IMR-90 (cell line): ENCODE measurements at regions not wholly inside any gene's neighbourhood (a gene's known extent, or its start where the extent isn't known, plus 50 kb on each side); places are given as distances from the start of the nearest gene placed in this dataset.

Source experiments
- BHLHE40 ChIP-seq: fragments of 150-350 bp; IDR thresholded peaks from 2 replicates; pipeline ENCODE4 v1.6.1; 2016; ENCODE audit warnings: mild to moderate bottlenecking, low read depth, low read length
- CEBPB ChIP-seq: IDR thresholded peaks from 2 replicates; pipeline ENCODE4 v1.6.1; 2012; ENCODE audit warnings: low read depth, low read length, improper control_type of control experiment
- CHD1 ChIP-seq: IDR thresholded peaks from 2 replicates; pipeline ENCODE4 v1.6.1; 2012; ENCODE audit warnings: low read depth, low read length, improper control_type of control experiment
- CTCF ChIP-seq: conservative IDR thresholded peaks from 2 replicates; pipeline ENCODE4 v1.5.1; 2012; ENCODE audit warnings: mild to moderate bottlenecking, low read depth, low read length, improper control_type of control experiment
- MAFK ChIP-seq: IDR thresholded peaks from 2 replicates; pipeline ENCODE4 v1.6.1; 2012; ENCODE audit warnings: low read depth, low read length, improper control_type of control experiment
- MXI1 ChIP-seq: IDR thresholded peaks from 2 replicates; pipeline ENCODE4 v1.6.1; 2012; ENCODE audit warnings: low read depth, mild to moderate bottlenecking, low read length, moderate library complexity, borderline replicate concordance
- NFE2L2 ChIP-seq: fragments of 150-350 bp; IDR thresholded peaks from 2 replicates; pipeline ENCODE4 v1.6.1; 2016; ENCODE audit warnings: low read depth, mild to moderate bottlenecking, low read length
- POLR2A ChIP-seq: IDR thresholded peaks from 2 replicates; pipeline ENCODE4 v1.6.1; 2012; ENCODE audit warnings: mild to moderate bottlenecking, low read depth, low read length
- RAD21 ChIP-seq: IDR thresholded peaks from 2 replicates; pipeline ENCODE4 v1.6.1; 2012; ENCODE audit warnings: low read length, improper control_type of control experiment
- RCOR1 ChIP-seq: IDR thresholded peaks from 2 replicates; pipeline ENCODE4 v1.6.1; 2012; ENCODE audit warnings: mild to moderate bottlenecking, low read length, improper control_type of control experiment; ENCODE audit not compliant: insufficient replicate concordance
- RFX5 ChIP-seq: IDR thresholded peaks from 2 replicates; pipeline ENCODE4 v1.8.0; 2012; ENCODE audit warnings: low read depth, mild to moderate bottlenecking, low read length, moderate library complexity
- USF2 ChIP-seq: fragments of 150-350 bp; IDR thresholded peaks from 2 replicates; pipeline ENCODE4 v1.6.1; 2017; ENCODE audit warnings: mild to moderate bottlenecking, antibody characterized with exemption, low read length, low read depth

GRCh38 chr14:84453307-84453950, 1076.5 kb upstream of the FLRT2 start:
- TF ChIP-seq RCOR1 (no peak), NFE2L2 (no peak), MXI1 (no peak), CTCF (no peak), POLR2A (no peak), USF2 (no peak), MAFK (no peak), RAD21 (no peak), RFX5 (no peak), BHLHE40 (no peak), CHD1 (no peak), CEBPB (no peak)
